Psoas muscle (tissue), 7 donors: ENCODE measurements at regions not wholly inside any gene's neighbourhood (a gene's known extent, or its start where the extent isn't known, plus 50 kb on each side); places are given as distances from the start of the nearest gene placed in this dataset.

Source experiments
- ATAC-seq, 4 donors: fragments of 200-7000 bp; cut with Tn5 transposase; one replicate each; pipeline ENCODE4 v1.9.1; 2020; ENCODE audit warnings: moderate library complexity in 3 of 4, mild to moderate bottlenecking in 2 of 4
- DNase-seq, 2 donors: peaks; one replicate each; pipeline ENCODE4 v3.0.0-alpha.2; 2020
- H3K27ac ChIP-seq: fragments of 200-600 bp; one replicate; pipeline ENCODE4 v1.8.0; 2022
- H3K27me3 ChIP-seq, 3 donors: fragments of 200-600 bp in 1 of 3; one replicate each; pipeline versions ENCODE4 v1.6.1 to v1.8.0; 2013 to 2022; ENCODE audit warnings: low read length in 2 of 3, mild to moderate bottlenecking in 2 of 3, moderate library complexity in 1 of 3; ENCODE audit not compliant: insufficient read depth in 3 of 3
- H3K36me3 ChIP-seq, 2 donors: fragments of 200-600 bp in 1 of 2; one replicate each; pipeline versions ENCODE4 v1.6.1 to v1.8.0; 2013 to 2022; ENCODE audit warnings: low read depth in 1 of 2, mild to moderate bottlenecking in 1 of 2, moderate library complexity in 1 of 2; ENCODE audit not compliant: insufficient read depth in 1 of 2
- H3K4me1 ChIP-seq: fragments of 200-600 bp; one replicate; pipeline ENCODE4 v1.8.0; 2022
- H3K4me3 ChIP-seq: fragments of 200-600 bp; one replicate; pipeline ENCODE4 v1.8.0; 2022; ENCODE audit warnings: mild to moderate bottlenecking
- H3K9me3 ChIP-seq: fragments of 200-600 bp; one replicate; pipeline ENCODE4 v1.8.0; 2022
- WGBS, 3 donors: extraction: QIAGEN DNeasy Blood & Tissue Kit; methylation state at CpG; one replicate each; pipeline versions ENCODE4 v1.1.6 to v1.1.7; 2013; 5-methylcytosine and 5-hydroxymethylcytosine counted together
- intact Hi-C, 2 donors: fragments of 100-400 bp; cut with DNase I; formaldehyde crosslinking; loops; one replicate each; pipeline versions ENCODE4 v1.11.0 to v1.14.2; 2022
- TF ChIP-seq, protein P1 (sequence below): fragments of 200-600 bp; IDR thresholded peaks from one replicate; pipeline ENCODE4 v1.8.0; 2022; ENCODE audit warnings: antibody characterized with exemption
- donor health status: healthy with polysubstance abuse.
- donor health status: DM: no; HTN: no; CAD: no; lungs with moderate emphysema.
- donor health status: Bipolar disorder and iron deficiency.
- donor health status: healthy.
- donor health status: DM: yes; HTN: yes; CAD: no.
- donor health status: DM: no; HTN: no; CAD: no.
- donor health status: DM: yes; HTN: yes; CAD: no.

DNA sequence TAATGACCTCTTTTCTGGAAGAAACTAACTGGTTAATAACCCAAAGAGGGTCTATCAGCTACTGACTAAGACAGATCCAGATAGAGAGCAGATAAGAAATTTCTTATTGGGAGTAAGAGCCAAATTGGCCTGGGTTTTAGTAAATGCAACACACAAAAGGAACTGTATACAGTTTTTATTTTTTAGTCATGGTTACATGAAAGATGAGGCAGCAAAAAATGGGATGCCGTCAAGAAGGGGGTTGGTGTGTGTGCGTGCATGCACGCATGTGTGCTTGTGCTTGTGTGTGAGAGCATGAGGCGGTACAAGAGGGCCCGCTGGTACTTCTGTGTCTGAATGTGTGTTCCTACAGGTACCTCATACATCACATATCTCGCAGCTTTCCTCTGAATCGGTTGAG lies 466.2 kb upstream of the HNRNPA3 start:
- no peak overlapping the region for H3K27ac ChIP-seq
- H3K36me3 ChIP-seq = no peaks in the 10 kb centered on the region
- ATAC-seq (no peak), DNase-seq (no peak)
- 91 to 95% (median 94%) methylated on average over 7 of the region's 7 CpGs for WGBS, 3 donors
- TF ChIP-seq, protein P1, sequence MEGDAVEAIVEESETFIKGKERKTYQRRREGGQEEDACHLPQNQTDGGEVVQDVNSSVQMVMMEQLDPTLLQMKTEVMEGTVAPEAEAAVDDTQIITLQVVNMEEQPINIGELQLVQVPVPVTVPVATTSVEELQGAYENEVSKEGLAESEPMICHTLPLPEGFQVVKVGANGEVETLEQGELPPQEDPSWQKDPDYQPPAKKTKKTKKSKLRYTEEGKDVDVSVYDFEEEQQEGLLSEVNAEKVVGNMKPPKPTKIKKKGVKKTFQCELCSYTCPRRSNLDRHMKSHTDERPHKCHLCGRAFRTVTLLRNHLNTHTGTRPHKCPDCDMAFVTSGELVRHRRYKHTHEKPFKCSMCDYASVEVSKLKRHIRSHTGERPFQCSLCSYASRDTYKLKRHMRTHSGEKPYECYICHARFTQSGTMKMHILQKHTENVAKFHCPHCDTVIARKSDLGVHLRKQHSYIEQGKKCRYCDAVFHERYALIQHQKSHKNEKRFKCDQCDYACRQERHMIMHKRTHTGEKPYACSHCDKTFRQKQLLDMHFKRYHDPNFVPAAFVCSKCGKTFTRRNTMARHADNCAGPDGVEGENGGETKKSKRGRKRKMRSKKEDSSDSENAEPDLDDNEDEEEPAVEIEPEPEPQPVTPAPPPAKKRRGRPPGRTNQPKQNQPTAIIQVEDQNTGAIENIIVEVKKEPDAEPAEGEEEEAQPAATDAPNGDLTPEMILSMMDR = no peak
- H3K27me3 ChIP-seq = peaks cover 0 to 7% (median 2%) of the 10 kb centered on the region in 3 donors
- H3K4me3 ChIP-seq = no peak overlapping the region
- intact Hi-C loops = no loop called here
- no peaks in the 10 kb centered on the region for H3K9me3 ChIP-seq
- peaks cover 3% of the 10 kb centered on the region for H3K4me1 ChIP-seq

DNA sequence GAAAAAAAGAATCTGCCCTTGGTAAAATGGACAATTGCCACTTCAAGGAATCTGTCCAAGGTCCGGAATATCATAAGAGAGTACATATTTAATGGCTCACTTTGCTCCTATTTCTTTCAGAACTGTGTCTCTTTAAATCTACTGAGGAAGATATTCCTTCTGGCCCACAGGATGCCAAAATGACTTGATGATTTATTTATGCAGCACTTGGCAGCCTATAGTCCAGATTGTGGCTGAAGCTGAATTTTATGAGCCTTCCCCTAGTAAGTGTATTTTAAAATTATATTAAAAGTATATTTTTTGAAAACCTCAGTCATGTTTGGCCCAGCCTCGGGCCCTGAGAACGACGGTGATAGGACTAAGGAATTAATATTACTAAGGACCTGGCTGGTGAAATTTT lies 465.1 kb upstream of the HNRNPA3 start:
- Histone ChIP-seq H3K27me3 (peaks cover 0 to 7% (median 2%) of the 10 kb centered on the region in 3 donors), H3K36me3 (no peaks in the 10 kb centered on the region), H3K9me3 (no peaks in the 10 kb centered on the region), H3K4me1 (peaks cover 3% of the 10 kb centered on the region), H3K4me3 (no peak overlapping the region), H3K27ac (no peak overlapping the region)
- intact Hi-C loops = no loop called here
- TF ChIP-seq, protein P1 = no peak
- DNase-seq (no peak), ATAC-seq (no peak)
- WGBS, 3 donors = 47 to 66% (median 61%) methylated on average over 4 of the region's 4 CpGs

GRCh38 chr2:176747928-176748327 lies 464.7 kb upstream of the HNRNPA3 start:
- H3K4me1 ChIP-seq = peaks cover 3% of the 10 kb centered on the region
- H3K27me3 ChIP-seq = peaks cover 0 to 4% (median 2%) of the 10 kb centered on the region in 3 donors
- DNase-seq (no peak), ATAC-seq (no peak)
- no peak overlapping the region for H3K27ac ChIP-seq
- intact Hi-C loops = no loop called here
- WGBS, 3 donors = 49 to 57% (median 51%) methylated on average over 4 of the region's 4 CpGs
- no peaks in the 10 kb centered on the region for H3K36me3 ChIP-seq
- H3K9me3 ChIP-seq = no peaks in the 10 kb centered on the region
- TF ChIP-seq, protein P1 = no peak
- no peak overlapping the region for H3K4me3 ChIP-seq

DNA sequence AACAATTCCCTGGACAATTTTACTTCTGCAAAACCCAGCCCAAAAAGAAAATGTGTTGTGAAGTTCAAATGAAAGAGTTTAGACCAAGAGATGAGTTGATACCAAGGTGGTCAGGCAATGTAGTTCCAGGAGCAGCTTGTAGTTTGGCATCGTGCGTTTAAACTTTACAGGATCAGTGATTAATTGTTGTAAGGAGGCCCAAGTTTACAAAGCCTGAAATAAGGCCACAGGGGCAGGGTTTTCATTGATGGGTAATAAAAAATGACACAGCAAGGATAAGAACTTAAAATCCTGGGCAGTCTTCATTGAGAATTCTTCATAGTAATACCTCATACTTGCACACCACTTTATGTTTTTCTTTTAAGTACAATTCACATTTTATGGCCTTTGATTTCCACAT lies 463.9 kb upstream of the HNRNPA3 start:
- no peak for ATAC-seq
- TF ChIP-seq, protein P1 = no peak
- intact Hi-C loops = no loop called here

More for the DNA sequence above, 463.9 kb upstream of the HNRNPA3 start:
- H3K27ac ChIP-seq = no peak overlapping the region
- H3K9me3 ChIP-seq = no peaks in the 10 kb centered on the region
- H3K36me3 ChIP-seq = no peaks in the 10 kb centered on the region
- H3K4me1 ChIP-seq = peaks cover under 1% of the 10 kb centered on the region
- H3K4me3 ChIP-seq = no peak overlapping the region
- H3K27me3 ChIP-seq = peaks cover 0 to 3% (median 2%) of the 10 kb centered on the region in 3 donors
- no peak for DNase-seq
- WGBS, 3 donors = 54 to 64% (median 62%) methylated on average over 2 of the region's 2 CpGs
